HCT116 (cell line): ENCODE measurements at regions not wholly inside any gene's neighbourhood (a gene's known extent, or its start where the extent isn't known, plus 50 kb on each side); places are given as distances from the start of the nearest gene placed in this dataset.

Source experiments
- ATAC-seq: fragments of 200-7000 bp; cut with Tn5 transposase; 2 replicates; pipeline ENCODE4 v1.9.1; 2020; ENCODE audit warnings: mild to moderate bottlenecking, moderate library complexity
- BruUV-seq: library from RNA; stranded (reverse); fragments of 400-500 nt; replicated peaks from 2 replicates; lab custom pipeline; 2021; lab: Mats Ljungman, UMichigan
- CTCF ChIA-PET: fragments of 300-600 bp; sonication (Branson Sonifier 250); formaldehyde crosslinking; loops from one replicate; lab custom pipeline; 2021; ENCODE audit warnings: antibody characterized with exemption; lab: Charles Lee
- POLR2A ChIA-PET: fragments of 300-600, 350-600 bp; sonication (Branson Sonifier 250); formaldehyde crosslinking; loops from one replicate; lab custom pipeline; 2021; ENCODE audit warnings: antibody characterized with exemption; lab: Charles Lee
- RAD21 ChIA-PET, 2 experiments: fragments of 300-600 bp; sonication (Branson Sonifier 250); formaldehyde crosslinking; loops; one replicate each; lab custom pipeline; 2023; ENCODE audit warnings: low total read pairs in 2 of 2; ENCODE audit not compliant: uncharacterized antibody in 2 of 2, unreplicated experiment in 2 of 2, low non-redundant PET in 1 of 2; lab: Charles Lee
- DNase-seq: peaks from one replicate; pipeline ENCODE4 v3.0.0-alpha.2; 2010; ENCODE audit warnings: low read depth, low spot score
- H2AFZ ChIP-seq: fragments of 200-600 bp; shearing (Covaris generic), sonication (generic); 2 replicates; pipeline ENCODE4 v1.6.1; 2017; ENCODE audit warnings: low read depth, mixed run types, mixed read lengths, antibody characterized with exemption, low read length; ENCODE audit not compliant: poor library complexity, severe bottlenecking
- H3K27ac ChIP-seq: 2 replicates; pipeline ENCODE4 v1.5.1; 2012; ENCODE audit warnings: low read depth, low read length
- H3K27me3 ChIP-seq: fragments of 200-600 bp; sonication (generic); 2 replicates; pipeline ENCODE4 v1.6.1; 2016; ENCODE audit warnings: mixed run types, low read length, mixed read lengths; ENCODE audit not compliant: insufficient read depth
- H3K36me3 ChIP-seq, 2 experiments: fragments of 200-500 bp in 1 of 2; fragments of 200-600 bp in 1 of 2; sonication (Bioruptor generic) in 1 of 2; sonication (generic) in 1 of 2; 2 replicates each; pipeline versions ENCODE4 v1.5.1 to v1.6.1; 2014 to 2016; ENCODE audit warnings: low read length in 2 of 2, inconsistent platforms in 1 of 2, mixed read lengths in 1 of 2, mixed run types in 1 of 2; ENCODE audit not compliant: insufficient read depth in 2 of 2, control insufficient read depth in 1 of 2
- H3K4me1 ChIP-seq, 2 experiments: fragments of 200-600 bp in 1 of 2; sonication (generic) in 1 of 2; 2 replicates each; pipeline versions ENCODE4 v1.5.1 to v1.6.1; 2012 to 2017; ENCODE audit warnings: low read length in 2 of 2, inconsistent platforms in 1 of 2, mild to moderate bottlenecking in 1 of 2, mixed read lengths in 1 of 2, mixed run types in 1 of 2, moderate library complexity in 1 of 2; ENCODE audit not compliant: insufficient read depth in 2 of 2, control insufficient read depth in 1 of 2
- H3K4me2 ChIP-seq: fragments of 200-600 bp; sonication (generic); 2 replicates; pipeline ENCODE4 v1.6.1; 2017; ENCODE audit warnings: mixed run types, low read length, mixed read lengths
- H3K4me3 ChIP-seq, 2 experiments: fragments of 200-600 bp in 1 of 2; sonication (generic) in 1 of 2; replicated peaks in 1 of 2; 2 replicates each; pipeline ENCODE4 v1.5.1; 2011 to 2016; ENCODE audit warnings: low read length in 2 of 2, control low read depth in 1 of 2, low read depth in 1 of 2, mild to moderate bottlenecking in 1 of 2, mixed read lengths in 1 of 2, mixed run types in 1 of 2
- H3K79me2 ChIP-seq: fragments of 200-600 bp; sonication (generic); 2 replicates; pipeline ENCODE4 v1.6.1; 2017; ENCODE audit warnings: mild to moderate bottlenecking, mixed run types, low read length, moderate library complexity, mixed read lengths; ENCODE audit not compliant: insufficient read depth
- H3K9ac ChIP-seq: fragments of 200-600 bp; sonication (generic); 2 replicates; pipeline ENCODE4 v1.6.1; 2016; ENCODE audit warnings: low read length, mixed read lengths
- H3K9me2 ChIP-seq: fragments of 200-600 bp; sonication (generic), shearing (Covaris generic); 2 replicates; pipeline ENCODE4 v1.6.1; 2017; ENCODE audit warnings: mixed run types, mild to moderate bottlenecking, moderate library complexity; ENCODE audit not compliant: insufficient read depth
- H3K9me3 ChIP-seq, 2 experiments: fragments of 200-500 bp in 1 of 2; fragments of 200-600 bp in 1 of 2; sonication (Bioruptor generic) in 1 of 2; sonication (generic) in 1 of 2; 2 replicates each; pipeline ENCODE4 v1.6.1; 2014 to 2017; ENCODE audit warnings: low read length in 2 of 2, mixed read lengths in 2 of 2, inconsistent platforms in 1 of 2, low read depth in 1 of 2, mild to moderate bottlenecking in 1 of 2, mixed run types in 1 of 2, moderate library complexity in 1 of 2; ENCODE audit not compliant: control insufficient read depth in 1 of 2, insufficient read depth in 1 of 2
- H4K20me1 ChIP-seq: fragments of 200-600 bp; sonication (generic), shearing (Covaris generic); 2 replicates; pipeline ENCODE4 v1.6.1; 2017; ENCODE audit warnings: mixed run types, mild to moderate bottlenecking, moderate library complexity; ENCODE audit not compliant: insufficient read depth
- CBX3 ChIP-seq: IDR thresholded peaks from 2 replicates; pipeline ENCODE4 v1.6.1; 2012; ENCODE audit warnings: low read depth
- CEBPB ChIP-seq: IDR thresholded peaks from 2 replicates; pipeline ENCODE4 v1.6.1; 2012; ENCODE audit warnings: low read depth
- EGR1 ChIP-seq: IDR thresholded peaks from 2 replicates; pipeline ENCODE4 v1.6.1; 2012; ENCODE audit warnings: low read depth
- ELF1 ChIP-seq: IDR thresholded peaks from 2 replicates; pipeline ENCODE4 v1.6.1; 2012; ENCODE audit warnings: low read depth, borderline replicate concordance
- EZH2 ChIP-seq: fragments of 200-600 bp; sonication (generic); IDR thresholded peaks from 2 replicates; pipeline ENCODE4 v1.6.1; 2017; ENCODE audit warnings: antibody characterized with exemption, mixed run types
- EZH2phosphoT487 ChIP-seq: fragments of 200-600 bp; IDR thresholded peaks from 2 replicates; pipeline ENCODE4 v1.6.1; 2018; ENCODE audit warnings: antibody characterized with exemption, borderline replicate concordance
- FOSL1 ChIP-seq: IDR thresholded peaks from 2 replicates; pipeline ENCODE4 v1.6.1; 2012; ENCODE audit warnings: low read depth
- JUND ChIP-seq: IDR thresholded peaks from 2 replicates; pipeline ENCODE4 v1.6.1; 2012
- MAX ChIP-seq: IDR thresholded peaks from 2 replicates; pipeline ENCODE4 v1.6.1; 2012
- POLR2AphosphoS5 ChIP-seq: IDR thresholded peaks from 2 replicates; pipeline ENCODE4 v1.6.1; 2011; ENCODE audit warnings: mild to moderate bottlenecking, low read depth, low read length, moderate library complexity
- RAD21 ChIP-seq: IDR thresholded peaks from 2 replicates; pipeline ENCODE4 v1.6.1; 2012; ENCODE audit warnings: low read depth, mild to moderate bottlenecking
- SRF ChIP-seq: IDR thresholded peaks from 2 replicates; pipeline ENCODE4 v1.6.1; 2012; ENCODE audit warnings: low read depth
- ZBTB33 ChIP-seq: IDR thresholded peaks from 2 replicates; pipeline ENCODE4 v1.6.1; 2011; ENCODE audit warnings: mild to moderate bottlenecking, low read length, moderate library complexity; ENCODE audit not compliant: insufficient replicate concordance; ENCODE audit errors: extremely low read depth
- ZNF274 ChIP-seq: fragments of 200-500 bp; sonication (Bioruptor generic); IDR thresholded peaks from 2 replicates; pipeline ENCODE4 v1.6.1; 2014; ENCODE audit warnings: mild to moderate bottlenecking, low read depth, low read length, inconsistent platforms
- intact Hi-C: fragments of 100-400 bp; cut with micrococcal nuclease; formaldehyde crosslinking; loops from 2 replicates; pipeline ENCODE4 v1.10.0; 2022

DNA sequence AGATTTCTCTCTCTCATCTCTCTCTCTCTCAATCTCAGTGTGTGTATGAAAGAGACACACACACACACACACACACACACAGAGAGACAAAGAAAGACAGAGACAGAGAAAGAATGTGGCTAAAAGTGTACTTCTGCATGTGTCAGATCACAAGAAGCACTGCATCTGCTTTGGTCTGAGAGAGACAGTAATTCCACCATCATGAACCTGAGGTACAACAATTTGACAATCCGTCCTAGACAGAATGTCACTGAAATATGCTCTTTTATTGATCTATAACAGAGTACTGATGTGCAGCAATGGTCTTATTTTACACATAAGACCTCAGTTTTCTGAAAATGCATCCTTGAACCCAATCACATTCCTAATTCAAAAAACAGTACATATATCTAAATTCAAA lies 576.2 kb upstream of the SMIM31 start:
- POLR2A ChIA-PET: no interaction called here
- no peak for DNase-seq
- no peak overlapping the region for H3K4me2 ChIP-seq
- TF ChIP-seq EZH2phosphoT487 (no peak), CEBPB (no peak), RAD21 (no peak), JUND (no peak), FOSL1 (no peak), ELF1 (no peak), POLR2AphosphoS5 (no peak), MAX (no peak), ZNF274 (no peak)
- no peaks in the 10 kb centered on the region for H3K9me2 ChIP-seq
- no peaks in the 10 kb centered on the region for H4K20me1 ChIP-seq
- no peak overlapping the region for H2AFZ ChIP-seq
- ATAC-seq: no peak
- H3K79me2 ChIP-seq: no peaks in the 10 kb centered on the region
- RAD21 ChIA-PET: no interaction called here
- no peaks in the 10 kb centered on the region for H3K4me1 ChIP-seq
- H3K27me3 ChIP-seq: no peaks in the 10 kb centered on the region
- CTCF ChIA-PET: no interaction called here
- H3K4me3 ChIP-seq: no peak overlapping the region
- no TSS peak for BruUV-seq
- intact Hi-C loops: no loop called here
- no peak overlapping the region for H3K27ac ChIP-seq
- H3K9me3 ChIP-seq: no peaks in the 10 kb centered on the region
- H3K9ac ChIP-seq: no peak overlapping the region
- H3K36me3 ChIP-seq: no peaks in the 10 kb centered on the region

GRCh38 chr4:164188236-164188635 lies 565.7 kb upstream of the SMIM31 start:
- BruUV-seq: no TSS peak
- CTCF ChIA-PET: no interaction called here
- no peak for ATAC-seq

More at GRCh38 chr4:164188236-164188635, 565.7 kb upstream of the SMIM31 start:
- Histone ChIP-seq H4K20me1 (no peaks in the 10 kb centered on the region), H3K27me3 (no peaks in the 10 kb centered on the region), H3K4me3 (no peak overlapping the region), H3K79me2 (no peaks in the 10 kb centered on the region), H3K27ac (no peak overlapping the region), H3K4me2 (no peak overlapping the region)
- no peak for DNase-seq
- POLR2A ChIA-PET: no interaction called here
- TF ChIP-seq CBX3: no peak
- TF ChIP-seq EGR1: no peak
- no peak for TF ChIP-seq EZH2
- TF ChIP-seq RAD21: no peak
- no peak for TF ChIP-seq SRF
- no peak for TF ChIP-seq MAX
- no peak for TF ChIP-seq ZBTB33
- TF ChIP-seq, all 23 proteins: peak for 0
- Histone ChIP-seq H3K36me3 (no peaks in the 10 kb centered on the region), H3K9me3 (no peaks in the 10 kb centered on the region), H2AFZ (no peak overlapping the region), H3K9ac (no peak overlapping the region), H3K9me2 (no peaks in the 10 kb centered on the region), H3K4me1 (no peaks in the 10 kb centered on the region)
- RAD21 ChIA-PET: no interaction called here
- intact Hi-C loops: no loop called here
